Muscle layer of duodenum (tissue), 2 donors: ENCODE measurements at regions not wholly inside any gene's neighbourhood (a gene's known extent, or its start where the extent isn't known, plus 50 kb on each side); places are given as distances from the start of the nearest gene placed in this dataset.

Source experiments
- H3K27ac ChIP-seq: one replicate; pipeline ENCODE4 v1.7.0; 2013; ENCODE audit warnings: mild to moderate bottlenecking, low read length
- H3K27me3 ChIP-seq: one replicate; pipeline ENCODE4 v1.7.0; 2013; ENCODE audit warnings: low read depth, mild to moderate bottlenecking, control low read depth, low read length
- H3K36me3 ChIP-seq, 2 donors: one replicate each; pipeline ENCODE4 v1.7.0; 2013; ENCODE audit warnings: low read length in 2 of 2, control low read depth in 1 of 2, mild to moderate bottlenecking in 1 of 2; ENCODE audit not compliant: insufficient read depth in 2 of 2, control insufficient read depth in 1 of 2
- H3K4me1 ChIP-seq, 2 donors: one replicate each; pipeline ENCODE4 v1.7.0; 2013; ENCODE audit warnings: low read length in 2 of 2, mild to moderate bottlenecking in 2 of 2, control low read depth in 1 of 2, moderate library complexity in 1 of 2; ENCODE audit not compliant: insufficient read depth in 2 of 2, control insufficient read depth in 1 of 2
- H3K4me3 ChIP-seq, 2 donors: one replicate each; pipeline ENCODE4 v1.7.0; 2013; ENCODE audit warnings: low read length in 2 of 2, low read depth in 1 of 2, mild to moderate bottlenecking in 1 of 2
- H3K9me3 ChIP-seq, 2 donors: one replicate each; pipeline ENCODE4 v1.7.0; 2013; ENCODE audit warnings: low read length in 2 of 2, control low read depth in 1 of 2, mild to moderate bottlenecking in 1 of 2; ENCODE audit not compliant: control insufficient read depth in 1 of 2
- donor health status: healthy.

- no peaks in the 10 kb centered on the region for H3K9me3 ChIP-seq
These were observed 122.0 kb downstream of the CARTPT start for GRCh38 chr5:71841107-71841506.

DNA sequence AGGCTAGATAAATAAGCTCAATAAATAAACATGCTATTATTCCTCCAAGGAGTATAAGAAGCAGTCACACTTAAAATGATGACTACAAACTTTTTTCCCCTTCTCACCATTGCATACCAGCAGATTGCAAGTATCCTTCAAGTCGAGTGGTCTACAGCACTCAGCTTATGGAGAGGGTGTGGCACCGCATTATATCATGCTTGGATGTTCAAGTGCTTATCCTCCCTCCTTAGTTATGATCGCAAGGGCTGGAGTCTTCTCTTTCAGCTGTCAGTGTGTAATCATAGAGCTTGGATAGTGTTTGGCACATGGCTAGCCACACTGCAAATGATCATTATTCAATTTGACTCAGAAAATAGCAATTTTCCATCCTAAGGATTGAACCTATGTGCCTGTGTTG is 124.0 kb downstream of the CARTPT start:
- H3K9me3 ChIP-seq = no peaks in the 10 kb centered on the region
- no peak overlapping the region for H3K27ac ChIP-seq
- H3K4me3 ChIP-seq = no peak overlapping the region
- no peaks in the 10 kb centered on the region for H3K27me3 ChIP-seq
- no peaks in the 10 kb centered on the region for H3K4me1 ChIP-seq
- H3K36me3 ChIP-seq = no peaks in the 10 kb centered on the region

More at GRCh38 chr5:71841107-71841506, 122.0 kb downstream of the CARTPT start:
- Histone ChIP-seq H3K4me1 (no peaks in the 10 kb centered on the region), H3K4me3 (no peak overlapping the region), H3K36me3 (no peaks in the 10 kb centered on the region), H3K27ac (no peak overlapping the region), H3K27me3 (no peaks in the 10 kb centered on the region)

DNA sequence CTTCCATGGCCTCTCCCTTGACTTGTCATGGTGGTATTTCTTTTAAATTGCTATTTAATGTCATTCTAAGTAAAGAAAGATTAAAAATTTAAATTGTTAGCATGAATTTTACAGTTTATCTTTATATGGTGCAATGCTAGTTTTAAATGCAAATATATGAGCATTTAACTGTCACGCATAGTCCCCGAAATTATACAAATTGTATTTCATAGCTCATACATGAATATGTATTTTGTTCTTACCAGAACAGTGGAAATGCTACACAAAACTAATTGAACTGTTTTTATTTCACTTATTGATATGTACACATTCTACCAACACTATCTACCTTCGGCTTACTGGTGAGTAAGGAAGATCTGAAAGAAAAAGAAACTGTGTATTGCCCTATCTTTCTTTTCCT is 125.8 kb downstream of the CARTPT start:
- Histone ChIP-seq H3K9me3 (peaks cover 0 to 5% of the 10 kb centered on the region in 2 donors), H3K27me3 (no peaks in the 10 kb centered on the region), H3K27ac (no peak overlapping the region), H3K4me3 (no peak overlapping the region), H3K4me1 (no peaks in the 10 kb centered on the region), H3K36me3 (no peaks in the 10 kb centered on the region)

GRCh38 chr5:71859515-71859914 is 140.4 kb downstream of the CARTPT start:
- Histone ChIP-seq H3K4me1 (no peaks in the 10 kb centered on the region), H3K36me3 (no peaks in the 10 kb centered on the region), H3K4me3 (no peak overlapping the region), H3K27ac (no peak overlapping the region), H3K27me3 (no peaks in the 10 kb centered on the region), H3K9me3 (peaks cover 0 to 4% of the 10 kb centered on the region in 2 donors)

- H3K27me3 ChIP-seq = no peaks in the 10 kb centered on the region
- H3K4me1 ChIP-seq = no peaks in the 10 kb centered on the region
- H3K27ac ChIP-seq = no peak overlapping the region
- no peaks in the 10 kb centered on the region for H3K36me3 ChIP-seq
- H3K9me3 ChIP-seq = no peaks in the 10 kb centered on the region
- H3K4me3 ChIP-seq = no peak overlapping the region
These were observed 141.0 kb downstream of the CARTPT start for GRCh38 chr5:71860048-71860447.

- no peak overlapping the region for H3K27ac ChIP-seq
- H3K4me1 ChIP-seq = peaks cover 0 to 6% of the 10 kb centered on the region in 2 donors
- no peaks in the 10 kb centered on the region for H3K9me3 ChIP-seq
- no peaks in the 10 kb centered on the region for H3K36me3 ChIP-seq
- H3K4me3 ChIP-seq = no peak overlapping the region
- H3K27me3 ChIP-seq = no peaks in the 10 kb centered on the region
These were observed 142.6 kb downstream of the CARTPT start for GRCh38 chr5:71861682-71862081.

- no peaks in the 10 kb centered on the region for H3K9me3 ChIP-seq
- H3K36me3 ChIP-seq = no peaks in the 10 kb centered on the region
- H3K4me3 ChIP-seq = no peak overlapping the region
- no peaks in the 10 kb centered on the region for H3K27me3 ChIP-seq
- no peak overlapping the region for H3K27ac ChIP-seq
- H3K4me1 ChIP-seq = peaks cover 0 to 6% of the 10 kb centered on the region in 2 donors
These were observed 143.0 kb downstream of the CARTPT start for GRCh38 chr5:71862087-71862486.

DNA sequence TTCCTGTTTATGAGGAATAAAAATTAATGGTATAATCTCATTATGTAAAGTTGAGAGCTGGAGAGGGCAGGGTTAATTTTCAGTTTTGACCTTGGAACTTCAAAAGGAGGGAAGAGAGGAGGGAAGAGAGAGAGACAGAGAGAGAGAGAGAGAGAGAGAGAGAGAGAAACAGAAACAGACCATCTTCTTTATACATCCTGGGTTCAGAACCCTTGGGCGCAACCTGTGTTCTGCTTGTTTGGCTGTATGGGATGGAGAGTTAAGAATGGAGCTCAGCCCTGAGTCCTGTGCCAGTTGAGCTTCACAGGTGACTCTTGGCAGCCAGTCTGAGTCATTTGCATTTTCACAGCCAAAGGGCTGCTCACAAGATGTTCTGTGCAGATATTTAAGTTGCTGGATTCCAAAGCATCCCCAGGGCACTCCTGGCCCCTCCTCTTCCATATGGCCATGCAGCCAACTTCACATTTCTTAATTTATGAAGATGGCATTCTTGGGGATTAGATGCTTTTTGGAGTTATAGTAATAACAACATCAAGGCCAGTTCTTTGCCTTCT is 143.5 kb downstream of the CARTPT start:
- Histone ChIP-seq H3K36me3 (no peaks in the 10 kb centered on the region), H3K4me1 (peaks cover 0 to 6% of the 10 kb centered on the region in 2 donors), H3K27me3 (no peaks in the 10 kb centered on the region), H3K9me3 (no peaks in the 10 kb centered on the region), H3K27ac (no peak overlapping the region), H3K4me3 (no peak overlapping the region)

DNA sequence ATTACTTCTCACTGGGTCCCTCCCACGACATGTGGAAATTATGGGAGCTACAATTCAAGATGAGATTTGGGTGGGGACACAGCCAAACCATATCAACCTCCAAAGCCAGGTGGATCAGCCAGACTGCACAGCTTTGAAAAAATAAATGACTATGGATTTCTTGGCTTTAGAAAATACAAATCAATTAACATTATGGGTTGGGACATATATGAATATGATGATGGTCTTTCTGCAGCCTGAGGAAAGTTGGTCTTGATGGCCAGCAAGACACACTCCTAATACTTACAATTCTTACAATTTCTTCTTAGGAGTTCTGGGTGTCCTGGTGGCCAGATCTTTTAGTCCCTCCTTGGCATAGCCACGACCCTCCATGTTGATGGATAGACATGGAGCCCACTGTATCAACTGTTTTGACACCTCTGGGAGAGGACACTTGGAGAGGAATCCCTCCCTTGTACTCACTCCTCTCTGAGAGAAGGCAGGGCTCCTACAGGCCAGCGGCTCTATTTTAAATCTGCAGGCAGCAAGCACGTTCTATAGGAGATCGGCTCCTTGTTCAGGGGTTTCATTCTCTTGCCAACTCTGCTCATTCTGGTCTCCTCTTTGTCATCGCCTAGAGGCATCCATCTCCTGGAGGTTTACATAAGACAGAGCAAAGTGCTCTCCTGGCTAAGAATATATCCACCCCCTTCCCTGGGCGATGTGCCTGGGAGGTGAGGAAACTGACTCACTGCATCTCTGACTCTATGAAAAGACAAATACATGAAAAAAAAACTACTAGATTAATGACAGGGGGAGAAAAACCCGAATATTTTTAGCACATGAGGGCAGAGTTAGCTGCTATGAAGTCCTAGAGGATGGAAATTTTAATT is 145.9 kb downstream of the CARTPT start:
- peaks cover 0 to 6% of the 10 kb centered on the region in 2 donors for H3K4me1 ChIP-seq
- H3K27me3 ChIP-seq = no peaks in the 10 kb centered on the region
- H3K27ac ChIP-seq = no peak overlapping the region
- no peak overlapping the region for H3K4me3 ChIP-seq
- H3K36me3 ChIP-seq = no peaks in the 10 kb centered on the region
- H3K9me3 ChIP-seq = no peaks in the 10 kb centered on the region

DNA sequence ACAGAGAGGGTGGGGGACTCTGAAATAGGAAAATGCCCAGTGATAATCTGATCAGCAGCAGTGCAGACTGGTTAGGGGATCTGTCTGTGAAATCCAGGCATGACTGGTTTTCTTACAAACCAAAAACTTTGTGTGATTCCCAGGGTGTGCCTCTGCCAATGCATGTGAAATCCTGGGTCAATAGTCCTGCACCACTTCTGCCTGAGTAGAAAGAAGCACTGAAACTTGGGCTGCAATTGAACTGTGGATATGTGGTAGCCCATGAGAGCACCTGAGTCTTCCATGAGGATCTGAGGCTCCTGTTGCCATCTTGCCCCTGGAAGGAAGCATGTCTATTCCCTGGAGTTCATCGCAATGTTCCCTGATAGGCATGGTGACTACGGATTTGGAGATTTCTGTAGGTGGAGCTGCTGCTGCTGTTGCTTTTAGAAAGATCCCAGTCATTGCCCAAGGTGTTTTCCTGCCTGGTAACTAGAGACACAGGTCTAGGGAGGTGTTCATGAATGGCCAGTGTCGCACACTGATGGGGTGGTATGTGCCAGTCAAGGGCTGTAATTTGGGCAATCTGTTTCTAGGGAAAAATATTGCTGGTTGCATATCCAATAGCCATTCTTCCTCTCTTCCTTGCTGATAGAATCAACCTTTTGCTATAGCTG is 146.7 kb downstream of the CARTPT start:
- peaks cover 0 to 6% of the 10 kb centered on the region in 2 donors for H3K4me1 ChIP-seq
- no peaks in the 10 kb centered on the region for H3K9me3 ChIP-seq
- no peaks in the 10 kb centered on the region for H3K36me3 ChIP-seq
- H3K4me3 ChIP-seq = no peak overlapping the region
- H3K27ac ChIP-seq = no peak overlapping the region
- H3K27me3 ChIP-seq = no peaks in the 10 kb centered on the region

GRCh38 chr5:71872311-71872864 is 153.3 kb downstream of the CARTPT start:
- Histone ChIP-seq H3K4me1 (no peaks in the 10 kb centered on the region), H3K27ac (no peak overlapping the region), H3K4me3 (no peak overlapping the region), H3K36me3 (no peaks in the 10 kb centered on the region), H3K9me3 (no peaks in the 10 kb centered on the region), H3K27me3 (no peaks in the 10 kb centered on the region)
